HG03460 (cell line): ENCODE measurements at regions not wholly inside any gene's neighbourhood (a gene's known extent, or its start where the extent isn't known, plus 50 kb on each side); places are given as distances from the start of the nearest gene placed in this dataset.
"Not testable (repeated sequence)": the region's sequence is repeated elsewhere in the genome, so short reads cannot be mapped to it uniquely, and the experiment has no call there.

Source experiments
- ATAC-seq: cut with Tn5 transposase; IDR thresholded peaks from one replicate; pipeline ENCODE4 v1.9.1; 2021; ENCODE audit not compliant: unreplicated experiment

DNA sequence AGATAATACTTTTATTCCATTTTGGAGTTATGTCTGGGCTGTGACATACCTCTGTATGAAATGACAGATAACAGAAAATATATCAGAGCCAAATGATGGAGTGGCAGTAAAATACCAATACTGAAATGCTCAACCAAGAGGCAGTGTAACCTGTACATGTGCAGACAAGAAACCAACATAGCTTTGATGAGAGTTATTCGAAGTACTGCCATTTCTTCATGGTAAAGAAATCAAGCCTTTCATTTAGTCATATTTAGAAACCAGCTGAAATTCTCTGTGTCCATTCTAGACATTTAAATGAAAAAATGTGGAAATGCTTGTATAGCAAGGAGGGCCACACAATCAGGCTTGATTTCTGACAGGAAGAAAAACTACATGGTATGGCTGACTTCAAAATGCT, 127.1 kb upstream of the PTPRZ1 start:
- no peak for ATAC-seq

DNA sequence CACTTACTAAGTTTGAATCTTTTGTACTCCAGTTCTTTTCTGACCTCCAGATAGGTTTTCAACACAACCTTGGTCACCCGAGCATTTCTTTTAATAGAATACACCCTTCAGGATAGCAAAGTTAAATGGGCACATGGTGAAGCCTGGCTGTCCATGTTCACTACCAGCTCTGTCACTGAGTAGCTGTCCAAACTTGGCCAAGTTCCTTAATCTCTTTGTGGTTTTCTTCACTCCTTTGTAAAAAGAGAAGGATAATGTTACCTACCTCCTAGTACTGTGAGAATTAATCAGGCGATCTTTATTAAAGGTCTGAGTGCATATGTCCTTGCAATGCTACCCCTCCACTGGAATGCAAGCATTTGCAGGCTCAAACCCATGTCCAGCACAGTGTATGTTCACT, 128.1 kb upstream of the PTPRZ1 start:
- ATAC-seq = no peak

DNA sequence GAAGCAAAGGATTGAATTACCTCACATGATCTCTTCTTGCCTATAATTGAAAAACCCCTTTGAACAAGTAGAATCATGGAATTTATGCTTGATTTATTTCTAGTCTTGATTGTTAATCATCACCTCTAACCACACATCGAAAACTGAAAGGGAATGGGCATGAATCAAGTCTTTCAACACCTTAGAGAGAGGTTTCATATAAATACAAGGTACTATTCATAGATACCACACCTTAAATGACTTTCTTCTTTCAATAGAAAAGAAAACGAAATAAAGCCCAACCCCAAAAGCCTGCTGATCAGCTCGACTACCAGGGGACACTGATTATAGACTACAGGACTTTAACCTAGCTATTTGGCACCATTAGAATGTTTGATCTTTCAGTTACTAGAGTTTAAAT, 128.6 kb upstream of the PTPRZ1 start:
- no peak for ATAC-seq

DNA sequence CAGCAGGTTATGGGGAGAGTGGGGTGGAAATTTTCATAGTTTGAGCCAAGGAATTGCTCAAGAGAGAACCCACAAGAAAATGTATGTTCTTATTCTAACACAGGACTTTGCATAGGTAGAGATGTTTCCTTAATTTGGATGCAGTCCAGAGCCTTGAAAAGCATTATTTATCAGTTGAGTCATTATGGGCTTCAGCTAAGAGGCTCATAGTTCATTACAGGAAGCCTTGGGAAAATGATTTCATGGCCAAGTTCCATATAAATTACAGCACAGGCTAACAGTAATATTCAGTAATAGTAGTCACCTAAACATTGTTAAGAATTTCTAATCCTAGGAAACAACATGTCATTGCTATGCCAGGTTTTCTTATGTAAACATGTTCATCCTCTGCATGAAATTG, 131.1 kb upstream of the PTPRZ1 start:
- ATAC-seq = no peak

DNA sequence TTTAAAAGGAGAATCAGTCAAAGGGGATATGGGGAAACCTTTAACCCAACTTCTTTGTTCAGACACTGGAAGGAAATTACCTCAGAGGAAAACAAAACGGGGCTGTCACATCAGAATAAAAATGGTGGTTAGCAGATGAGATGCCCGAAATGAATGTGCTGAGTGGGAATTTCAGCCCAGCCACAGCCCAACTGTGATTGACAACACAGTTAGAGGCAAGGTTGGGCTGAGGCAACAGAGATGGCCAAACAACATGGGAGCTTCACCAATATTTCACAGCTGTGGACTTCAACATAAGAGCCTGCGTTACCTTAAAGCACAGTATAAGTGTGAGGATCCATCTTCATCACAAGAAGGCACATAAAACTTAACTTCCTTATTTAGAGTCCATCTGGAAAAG, 133.5 kb upstream of the PTPRZ1 start:
- no peak for ATAC-seq

DNA sequence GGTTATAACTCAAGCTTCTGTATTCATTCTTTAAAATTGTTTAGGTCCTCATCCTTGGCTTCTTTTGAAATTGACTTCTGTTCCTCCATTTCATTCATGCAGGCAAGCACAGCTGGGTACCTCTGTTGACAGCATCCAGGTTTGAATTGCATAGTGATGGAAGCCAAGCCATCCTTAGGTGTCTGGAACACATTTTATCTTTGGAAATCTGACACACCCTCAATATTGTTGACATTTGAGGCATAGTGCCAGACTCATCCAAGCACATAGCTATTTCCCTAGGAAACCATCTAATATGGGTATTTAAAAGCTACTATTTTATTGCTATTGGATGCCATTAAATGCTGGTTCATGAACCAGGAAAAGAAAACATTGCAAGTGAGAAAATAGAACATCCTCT, 142.1 kb upstream of the PTPRZ1 start:
- ATAC-seq = no peak

DNA sequence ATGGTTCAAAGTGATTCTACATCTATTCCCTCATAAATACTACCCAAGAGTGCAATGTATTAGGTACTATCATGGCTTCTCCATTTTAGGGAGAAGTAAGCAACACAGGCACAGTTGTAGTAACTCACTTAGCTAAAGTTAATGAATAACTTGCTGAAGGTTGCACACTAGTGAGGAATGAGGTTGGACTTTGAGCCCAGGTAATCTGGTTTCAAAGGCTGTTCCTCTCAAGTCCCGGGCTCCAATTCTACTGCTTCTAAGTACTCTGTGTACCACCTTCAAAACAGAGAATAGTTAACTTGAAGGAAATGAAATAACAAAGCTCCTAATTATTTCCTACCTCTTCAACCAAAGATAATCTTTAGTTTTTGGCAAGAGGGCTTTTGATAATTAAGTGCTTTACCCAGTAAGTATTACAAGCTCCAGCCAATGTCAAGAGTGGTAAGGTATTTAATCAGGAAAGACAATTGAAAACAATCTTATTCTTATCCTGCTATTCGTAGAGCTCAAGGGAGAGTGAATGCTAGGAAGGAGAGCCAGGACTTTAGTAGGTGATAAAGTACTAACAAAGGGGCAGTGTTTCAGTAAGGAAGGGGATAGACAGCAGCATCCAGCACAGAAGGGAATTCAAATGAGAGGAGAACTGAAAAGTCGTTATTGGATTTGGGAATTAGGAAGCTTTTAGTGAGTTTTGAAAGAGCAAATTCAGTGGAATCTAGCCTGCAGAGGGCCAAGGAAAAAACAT, 158.2 kb upstream of the PTPRZ1 start:
- ATAC-seq = no peak

DNA sequence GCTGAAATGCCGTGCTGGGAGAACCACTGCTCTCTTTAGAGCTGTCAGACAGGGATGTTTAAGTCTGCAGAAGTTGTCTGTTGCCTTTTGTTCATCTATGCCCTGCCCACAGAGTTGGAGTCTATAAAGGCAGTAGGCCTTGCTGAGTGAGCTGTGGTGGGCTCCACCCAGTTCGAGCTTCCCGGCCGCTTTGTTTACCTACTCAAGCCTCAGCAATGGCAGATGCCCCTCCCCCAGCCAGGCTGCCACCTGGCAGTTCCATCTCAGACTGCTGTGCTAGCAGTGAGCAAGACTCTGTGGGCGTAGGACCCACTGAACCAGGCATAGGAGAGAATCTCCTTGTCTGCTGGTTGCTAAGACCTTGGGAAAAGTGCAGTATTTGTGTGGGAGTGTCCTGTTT, 160.0 kb upstream of the PTPRZ1 start:
- ATAC-seq = not testable (repeated sequence)

DNA sequence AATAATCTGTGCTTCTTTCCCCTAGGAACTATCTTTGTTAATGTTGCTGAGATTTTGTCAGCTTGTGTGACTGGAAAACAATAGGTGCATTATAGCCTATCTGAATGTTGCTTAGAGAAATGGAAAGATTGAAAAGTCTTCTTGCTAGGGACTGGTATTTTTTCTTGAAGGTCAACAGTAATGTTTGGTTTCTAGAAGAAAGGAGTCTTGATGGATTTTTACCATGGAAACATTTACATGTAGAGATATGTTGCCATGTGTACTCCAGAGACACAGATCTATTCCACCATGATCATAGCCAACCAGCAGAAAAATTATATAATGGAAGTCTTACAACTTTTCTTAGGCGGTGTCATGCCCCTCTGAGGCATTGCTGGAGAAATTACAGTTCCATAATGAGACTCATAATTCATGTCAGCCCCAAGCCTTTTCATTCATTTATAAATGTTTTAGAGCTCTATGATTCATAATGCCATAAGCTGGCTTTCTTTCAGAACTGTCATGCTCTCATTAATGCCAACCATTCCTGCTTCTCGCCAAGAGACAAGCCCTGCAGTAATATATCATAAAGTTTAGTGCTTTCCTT, 175.1 kb upstream of the PTPRZ1 start:
- ATAC-seq = no peak

DNA sequence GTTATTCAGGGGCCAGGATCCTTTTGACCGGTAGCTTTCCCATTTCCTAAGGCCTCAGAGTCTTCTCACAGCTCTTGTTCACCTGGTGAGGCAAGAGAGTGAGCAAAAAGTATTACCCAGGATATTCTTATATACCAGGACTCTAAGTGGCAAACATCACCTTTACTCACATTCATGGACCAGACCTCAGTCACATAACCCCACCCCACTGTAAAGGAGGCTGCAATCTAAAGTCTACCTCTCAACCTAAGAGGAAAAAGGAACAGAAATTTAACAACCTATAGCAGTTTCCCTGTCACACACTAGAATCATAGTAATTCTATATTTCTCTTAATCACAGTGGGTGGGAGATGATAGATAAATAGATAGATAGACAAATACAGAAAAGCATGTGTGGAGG, 176.0 kb upstream of the PTPRZ1 start:
- ATAC-seq = no peak

DNA sequence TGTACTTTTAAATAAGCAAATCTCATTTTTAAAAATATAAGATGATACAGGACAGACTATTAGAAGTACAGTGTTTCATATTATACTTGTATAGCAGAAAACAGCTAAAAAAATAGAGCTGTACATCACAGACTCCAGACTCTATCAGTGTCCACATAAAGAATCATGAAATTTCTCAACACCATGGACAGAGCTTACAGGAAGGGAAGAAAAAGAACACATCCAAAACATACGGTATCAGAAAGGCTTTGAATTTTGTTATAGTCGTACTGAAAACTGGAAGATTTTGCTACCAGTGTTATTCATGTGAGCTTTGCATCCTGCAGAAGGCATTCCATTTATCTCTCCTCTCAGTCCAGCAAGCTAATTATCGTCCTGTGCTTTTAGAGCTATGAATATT, 183.2 kb upstream of the PTPRZ1 start:
- ATAC-seq = no peak

DNA sequence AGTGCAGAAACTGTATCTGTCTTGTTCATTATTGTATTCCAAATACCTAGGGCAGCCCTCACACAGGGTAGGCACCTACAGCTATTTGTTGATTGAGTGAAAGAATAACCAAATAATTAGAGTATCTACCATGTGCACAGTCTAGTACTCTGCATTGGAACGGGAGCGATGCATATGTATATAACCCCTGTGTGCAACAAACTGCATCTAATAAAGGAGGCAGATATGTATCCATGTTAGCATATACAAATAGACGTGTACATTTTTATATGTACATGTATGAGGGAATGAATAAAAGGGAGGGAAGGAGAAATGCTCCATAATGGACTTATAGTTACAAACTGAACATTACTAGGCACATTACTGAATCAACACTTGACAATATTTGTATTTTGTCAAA, 191.3 kb upstream of the PTPRZ1 start:
- ATAC-seq = no peak

DNA sequence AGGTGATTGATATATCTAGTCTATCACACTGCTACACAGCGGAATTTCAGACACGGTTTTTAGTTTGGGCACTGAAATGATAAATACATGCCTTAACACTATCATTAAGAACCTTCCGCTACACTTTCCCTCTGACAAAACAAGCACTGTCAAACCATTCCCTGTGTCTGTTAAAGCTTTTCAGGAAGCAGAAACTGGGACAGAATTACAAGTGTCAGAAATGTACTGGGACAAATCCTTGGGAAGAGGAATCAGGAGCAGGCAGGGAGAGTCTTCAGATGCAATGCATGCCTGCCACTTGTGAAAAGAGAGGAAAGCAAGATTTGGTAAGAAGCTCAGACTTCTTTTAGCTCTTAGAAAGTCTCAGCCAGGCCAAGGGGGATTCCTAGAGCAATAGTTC, 196.8 kb upstream of the PTPRZ1 start:
- no peak for ATAC-seq

DNA sequence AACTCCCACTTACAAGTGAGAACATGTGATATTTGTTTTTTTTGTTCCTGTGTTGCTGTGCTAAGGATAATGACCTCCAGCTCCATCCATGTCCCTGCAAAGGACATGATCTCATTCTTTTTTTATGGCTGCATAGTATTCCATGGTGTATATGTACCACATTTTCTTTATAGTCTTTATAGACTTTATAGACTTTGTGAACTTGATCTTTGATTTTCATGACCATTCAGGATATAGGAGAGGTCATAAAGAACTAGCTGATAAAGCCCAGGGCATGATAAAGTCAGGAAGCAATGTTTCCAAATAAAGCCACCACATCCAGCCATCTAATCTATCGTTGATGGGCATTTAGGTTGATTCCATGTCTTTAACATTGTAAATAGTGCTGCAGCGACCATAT, 198.5 kb upstream of the PTPRZ1 start:
- not testable (repeated sequence) for ATAC-seq

DNA sequence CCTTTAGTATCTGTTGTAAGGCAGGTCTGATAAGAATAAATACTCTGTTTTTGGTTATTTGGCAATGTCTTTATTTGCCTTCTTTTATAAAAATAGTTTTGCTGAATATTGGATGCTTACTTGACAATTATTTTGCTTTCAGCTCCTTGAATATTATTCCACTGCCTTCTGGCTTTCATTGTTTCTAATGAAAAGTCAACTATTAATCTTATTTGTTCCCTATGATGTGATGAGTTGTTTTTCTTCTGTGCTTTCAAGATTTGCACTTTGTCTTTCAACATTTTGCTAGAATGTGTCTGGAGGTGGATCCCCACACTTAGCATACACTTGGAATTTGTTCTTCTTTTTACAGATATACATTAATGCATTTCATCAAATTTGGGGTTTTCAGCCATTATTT, 203.8 kb upstream of the PTPRZ1 start:
- ATAC-seq = no peak

DNA sequence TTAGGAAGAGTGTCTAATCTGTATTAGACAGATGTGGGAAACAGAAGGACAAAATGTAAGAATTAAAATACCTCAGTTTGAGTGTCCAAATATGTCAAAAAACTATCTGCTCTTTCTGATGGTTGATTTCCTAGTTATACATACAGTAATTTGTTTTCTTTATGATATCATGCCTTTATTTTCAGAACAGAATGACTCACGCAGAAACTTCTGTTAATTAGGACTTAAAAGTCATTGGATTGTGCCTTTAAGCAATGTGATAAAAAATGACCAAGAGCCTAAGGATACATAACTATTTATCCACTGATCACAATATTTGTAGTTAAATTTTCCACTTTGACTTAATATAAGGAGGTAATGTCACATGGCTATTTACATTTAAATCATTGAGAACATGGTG, 206.7 kb upstream of the PTPRZ1 start:
- ATAC-seq = no peak

DNA sequence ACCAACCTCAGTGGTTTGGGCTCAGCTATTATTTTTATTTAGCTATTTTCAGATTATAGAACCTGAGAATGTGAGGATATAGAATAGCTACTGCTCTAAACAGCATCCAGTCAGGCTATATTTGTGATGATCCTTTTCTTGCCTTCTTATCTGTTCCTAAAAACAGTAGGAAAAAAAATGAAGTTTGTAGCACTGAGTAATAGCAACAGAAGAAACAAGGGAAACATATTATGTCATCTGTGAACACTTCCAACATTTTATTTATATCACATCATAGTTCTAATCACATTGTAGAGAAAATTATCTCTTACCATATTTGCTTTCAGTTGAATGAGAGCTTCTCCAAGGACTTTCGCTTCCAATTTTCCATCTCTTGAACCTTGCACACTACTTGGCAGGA, 229.6 kb upstream of the PTPRZ1 start:
- no peak for ATAC-seq

DNA sequence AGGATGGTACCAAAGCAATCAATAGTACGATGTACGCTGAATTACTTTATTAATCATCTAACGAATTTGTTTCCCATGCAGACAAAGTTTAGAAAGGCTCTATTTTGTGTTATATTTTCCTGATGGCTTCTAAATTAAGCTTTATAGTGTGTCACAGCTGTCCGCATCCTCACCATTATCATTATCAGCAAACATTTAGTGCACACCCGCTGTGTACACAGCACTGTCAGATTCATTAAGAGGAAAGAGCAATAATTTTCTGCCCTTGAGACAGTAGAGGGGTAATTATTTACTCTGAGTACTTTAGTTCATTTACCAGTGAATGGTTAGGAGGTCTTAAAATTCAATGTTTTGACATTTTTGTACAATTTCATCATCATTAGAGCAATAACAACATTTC, 233.3 kb upstream of the PTPRZ1 start:
- no peak for ATAC-seq

DNA sequence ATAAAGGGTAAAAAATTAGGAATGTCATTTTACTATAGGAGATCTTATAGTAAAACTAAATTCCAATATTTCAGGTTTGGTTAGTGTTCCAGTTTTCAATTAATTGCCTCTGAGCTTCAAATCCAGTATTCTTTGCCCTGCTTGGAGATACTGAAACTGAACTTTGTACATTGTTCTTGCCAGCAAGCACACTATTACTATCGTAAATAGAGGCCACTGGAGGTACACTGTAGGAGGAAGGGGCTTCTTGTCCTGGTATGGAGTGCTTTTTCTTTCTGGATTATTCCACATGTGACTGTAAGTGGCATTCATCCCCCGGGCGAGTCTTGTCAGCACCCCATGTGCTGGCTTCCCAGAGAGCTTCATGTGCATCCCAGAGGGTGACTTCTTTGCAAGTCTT, 234.7 kb upstream of the PTPRZ1 start:
- no peak for ATAC-seq

DNA sequence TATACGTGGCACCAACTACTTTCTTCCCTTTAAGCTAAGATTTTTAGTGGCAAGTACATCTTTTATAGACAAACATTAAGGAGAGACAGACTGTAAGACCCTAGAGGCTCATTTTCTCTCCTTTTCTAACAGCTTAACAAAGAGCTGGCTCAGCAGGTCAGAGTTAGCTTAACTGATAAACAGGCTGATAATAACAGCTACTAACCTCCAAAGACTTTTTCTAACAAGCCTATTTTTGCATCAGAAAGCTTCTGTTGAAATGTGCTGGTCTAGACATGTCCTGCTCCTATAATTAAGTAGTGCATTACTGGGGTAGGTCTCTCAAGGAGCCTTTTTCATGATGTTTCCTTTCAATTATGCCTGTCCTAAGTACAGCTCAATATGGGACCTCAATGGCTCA, 238.2 kb upstream of the FAM3C start:
- no peak for ATAC-seq

DNA sequence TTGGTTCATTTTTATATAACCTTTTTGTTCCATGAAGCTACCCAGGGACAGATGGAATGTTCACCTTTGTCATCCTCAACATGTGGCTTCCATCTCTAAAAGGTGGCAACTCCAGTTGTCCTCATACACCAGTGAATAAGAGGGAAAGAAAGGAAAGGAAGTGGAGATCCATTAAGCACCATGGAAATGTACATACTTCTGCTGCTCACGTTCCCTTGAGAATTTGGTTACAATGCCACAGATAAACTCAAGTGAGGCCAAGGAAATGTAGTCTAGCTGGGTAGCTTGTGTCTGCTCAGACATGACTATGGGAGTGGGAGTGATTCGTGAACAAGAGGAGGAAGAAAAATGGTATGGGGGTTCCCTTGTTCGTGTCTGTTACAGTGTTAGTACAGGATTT, 237.1 kb upstream of the FAM3C start:
- no peak for ATAC-seq

DNA sequence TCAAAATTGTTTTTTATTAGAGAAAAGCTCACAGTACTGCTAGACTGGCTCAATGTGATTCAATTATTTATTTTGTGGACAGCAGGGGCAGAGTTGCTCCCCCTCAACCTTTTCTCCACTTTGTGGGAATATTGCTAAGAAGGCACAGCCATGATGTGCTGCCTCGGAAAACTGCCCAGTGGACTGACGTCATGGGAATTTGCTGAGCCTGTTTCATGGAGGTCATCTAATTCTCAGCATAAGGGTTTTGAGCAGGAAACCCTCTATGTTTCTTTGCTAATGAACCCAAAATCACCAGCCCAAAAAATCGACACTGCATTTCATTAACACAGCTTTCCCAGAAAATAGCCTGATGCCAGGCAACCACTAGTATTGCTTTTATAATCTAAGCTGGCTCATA, 228.8 kb upstream of the FAM3C start:
- ATAC-seq = no peak
